CD14-positive monocyte (primary cell): ENCODE measurements at regions not wholly inside any gene's neighbourhood (a gene's known extent, or its start where the extent isn't known, plus 50 kb on each side); places are given as distances from the start of the nearest gene placed in this dataset.

Experiments used
- DNase-seq, 3 donors: peaks; one replicate each; pipeline ENCODE4 v3.0.0-alpha.2; 2011 to 2022
- H2AFZ ChIP-seq: 2 replicates; pipeline ENCODE4 v1.6.0; 2012; ENCODE audit warnings: mild to moderate bottlenecking, low read depth, low read length, inconsistent platforms; ENCODE audit not compliant: insufficient read depth, poor library complexity, severe bottlenecking
- H3K27ac ChIP-seq, 2 donors: 1 replicate in 1 of 2; 2 replicates in 1 of 2; pipeline ENCODE4 v1.5.1; 2012 to 2013; ENCODE audit warnings: low read length in 2 of 2, control low read depth in 1 of 2, inconsistent platforms in 1 of 2, low read depth in 1 of 2, mild to moderate bottlenecking in 1 of 2
- H3K27me3 ChIP-seq, 2 donors: one replicate each; pipeline versions ENCODE4 v1.6.0 to v1.6.1; 2011 to 2013; ENCODE audit warnings: low read length in 2 of 2; ENCODE audit not compliant: control insufficient read depth in 2 of 2, insufficient read depth in 2 of 2
- H3K36me3 ChIP-seq, 2 donors: replicated peaks in 1 of 2; 1 replicate in 1 of 2; 2 replicates in 1 of 2; pipeline versions ENCODE4 v1.5.1 to v1.6.1; 2012 to 2013; ENCODE audit warnings: low read length in 2 of 2, control low read depth in 1 of 2, inconsistent platforms in 1 of 2, mild to moderate bottlenecking in 1 of 2; ENCODE audit not compliant: insufficient read depth in 2 of 2, control insufficient read depth in 1 of 2
- H3K4me1 ChIP-seq, 2 donors: 1 replicate in 1 of 2; 2 replicates in 1 of 2; pipeline versions ENCODE4 v1.5.1 to v1.6.1; 2012 to 2013; ENCODE audit warnings: low read length in 2 of 2, control low read depth in 1 of 2, inconsistent platforms in 1 of 2, mild to moderate bottlenecking in 1 of 2, moderate library complexity in 1 of 2; ENCODE audit not compliant: insufficient read depth in 2 of 2, control insufficient read depth in 1 of 2
- H3K4me2 ChIP-seq: replicated peaks from 2 replicates; pipeline ENCODE3; 2012; ENCODE audit warnings: low read length, moderate library complexity, mild to moderate bottlenecking; ENCODE audit not compliant: poor library complexity, severe bottlenecking; ENCODE audit errors: extremely low read depth
- H3K4me3 ChIP-seq, 3 experiments: fragments of 200-600 bp in 1 of 3; sonication (generic) in 1 of 3; replicated peaks in 1 of 3; 1 replicate in 2 of 3; 2 replicates in 1 of 3; pipeline ENCODE4 v1.5.1; 2011 to 2013; ENCODE audit warnings: low read length in 3 of 3, mild to moderate bottlenecking in 3 of 3, control low read depth in 2 of 3, low read depth in 2 of 3, inconsistent platforms in 1 of 3, moderate library complexity in 1 of 3
- H3K79me2 ChIP-seq: 2 replicates; pipeline ENCODE4 v1.6.0; 2012; ENCODE audit warnings: mild to moderate bottlenecking, control low read depth, inconsistent platforms, low read length, moderate library complexity; ENCODE audit not compliant: insufficient read depth
- H3K9ac ChIP-seq: 2 replicates; pipeline ENCODE4 v1.6.0; 2017; ENCODE audit warnings: low read length, mild to moderate bottlenecking; ENCODE audit not compliant: insufficient read depth, poor library complexity, severe bottlenecking
- H3K9me3 ChIP-seq, 2 donors: replicated peaks in 1 of 2; 1 replicate in 1 of 2; 2 replicates in 1 of 2; pipeline versions ENCODE4 v1.5.1 to v1.6.1; 2012 to 2013; ENCODE audit warnings: low read length in 2 of 2, control low read depth in 1 of 2; ENCODE audit not compliant: control insufficient read depth in 1 of 2, insufficient read depth in 1 of 2
- H4K20me1 ChIP-seq: 2 replicates; pipeline ENCODE4 v1.6.0; 2012; ENCODE audit warnings: mild to moderate bottlenecking, low read length, control low read depth, moderate library complexity; ENCODE audit not compliant: insufficient read depth
- H3K27ac Mint-ChIP-seq, 7 donors: one replicate each; pipeline ENCODE4 v1.8.0; 2020; ENCODE audit warnings: mild to moderate bottlenecking in 7 of 7, mixed read lengths in 7 of 7, moderate library complexity in 6 of 7, inconsistent platforms in 2 of 7
- H3K27me3 Mint-ChIP-seq, 3 donors: one replicate each; pipeline ENCODE4 v1.8.0; 2021 to 2022; ENCODE audit warnings: low read depth in 3 of 3, mild to moderate bottlenecking in 3 of 3, mixed read lengths in 3 of 3, moderate library complexity in 3 of 3, inconsistent platforms in 1 of 3
- H3K36me3 Mint-ChIP-seq, 2 donors: one replicate each; pipeline ENCODE4 v1.8.0; 2020; ENCODE audit warnings: mixed read lengths in 2 of 2, inconsistent platforms in 1 of 2, mild to moderate bottlenecking in 1 of 2
- H3K4me1 Mint-ChIP-seq: one replicate; pipeline ENCODE4 v1.8.0; 2020; ENCODE audit warnings: mild to moderate bottlenecking, mixed read lengths
- H3K4me3 Mint-ChIP-seq, 2 donors: one replicate each; pipeline ENCODE4 v1.8.0; 2020; ENCODE audit warnings: mild to moderate bottlenecking in 2 of 2, mixed read lengths in 2 of 2, moderate library complexity in 1 of 2
- H3K9me3 Mint-ChIP-seq, 7 donors: one replicate each; pipeline ENCODE4 v1.8.0; 2020 to 2022; ENCODE audit warnings: mixed read lengths in 7 of 7, mild to moderate bottlenecking in 6 of 7, moderate library complexity in 6 of 7, inconsistent platforms in 2 of 7
- WGBS: methylation state at CpG from one replicate; pipeline ENCODE4 v1.1.5; 2013; ENCODE audit warnings: missing lambda C conversion rate; ENCODE audit not compliant: insufficient coverage; 5-methylcytosine and 5-hydroxymethylcytosine counted together
- intact Hi-C, 2 donors: fragments of 100-400 bp; cut with micrococcal nuclease; formaldehyde crosslinking; loops; one replicate each; pipeline versions ENCODE4 v1.15.0 to v1.15.1; 2023
- TF ChIP-seq, protein P1 (sequence below): fragments of 200-600 bp; IDR thresholded peaks from one replicate; pipeline ENCODE4 v1.8.0; 2022; ENCODE audit warnings: antibody characterized with exemption, mild to moderate bottlenecking

DNA sequence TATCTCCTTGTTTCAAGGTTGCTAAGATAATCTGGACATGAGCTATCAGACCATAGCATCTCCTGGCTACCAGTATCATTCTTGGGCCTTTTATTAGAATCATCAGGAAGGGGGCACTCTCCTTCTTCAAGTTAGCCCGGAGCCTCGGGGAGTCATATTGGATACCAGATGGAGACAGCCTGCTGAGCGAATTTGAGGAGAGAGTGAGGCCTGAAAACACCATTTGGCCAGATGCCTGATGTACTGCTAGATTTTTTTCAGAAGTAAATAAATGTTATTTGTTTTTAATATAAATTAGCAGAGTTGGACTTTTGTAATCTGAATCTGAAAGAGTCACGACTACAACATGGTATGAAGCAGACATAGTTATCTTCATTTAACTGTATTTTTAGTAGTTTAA lies 848.6 kb downstream of the IGSF11 start:
- DNase-seq: no peak
- H3K36me3 Mint-ChIP-seq: no peaks in the 10 kb centered on the region
- H3K9ac ChIP-seq: no peak overlapping the region
- H3K27me3 Mint-ChIP-seq: no peaks in the 10 kb centered on the region
- H3K36me3 ChIP-seq: no peaks in the 10 kb centered on the region
- H3K27me3 ChIP-seq: no peaks in the 10 kb centered on the region
- H3K79me2 ChIP-seq: no peaks in the 10 kb centered on the region
- peaks cover 0 to 6% (median 3%) of the 10 kb centered on the region in 7 donors for H3K9me3 Mint-ChIP-seq
- TF ChIP-seq, protein P1, sequence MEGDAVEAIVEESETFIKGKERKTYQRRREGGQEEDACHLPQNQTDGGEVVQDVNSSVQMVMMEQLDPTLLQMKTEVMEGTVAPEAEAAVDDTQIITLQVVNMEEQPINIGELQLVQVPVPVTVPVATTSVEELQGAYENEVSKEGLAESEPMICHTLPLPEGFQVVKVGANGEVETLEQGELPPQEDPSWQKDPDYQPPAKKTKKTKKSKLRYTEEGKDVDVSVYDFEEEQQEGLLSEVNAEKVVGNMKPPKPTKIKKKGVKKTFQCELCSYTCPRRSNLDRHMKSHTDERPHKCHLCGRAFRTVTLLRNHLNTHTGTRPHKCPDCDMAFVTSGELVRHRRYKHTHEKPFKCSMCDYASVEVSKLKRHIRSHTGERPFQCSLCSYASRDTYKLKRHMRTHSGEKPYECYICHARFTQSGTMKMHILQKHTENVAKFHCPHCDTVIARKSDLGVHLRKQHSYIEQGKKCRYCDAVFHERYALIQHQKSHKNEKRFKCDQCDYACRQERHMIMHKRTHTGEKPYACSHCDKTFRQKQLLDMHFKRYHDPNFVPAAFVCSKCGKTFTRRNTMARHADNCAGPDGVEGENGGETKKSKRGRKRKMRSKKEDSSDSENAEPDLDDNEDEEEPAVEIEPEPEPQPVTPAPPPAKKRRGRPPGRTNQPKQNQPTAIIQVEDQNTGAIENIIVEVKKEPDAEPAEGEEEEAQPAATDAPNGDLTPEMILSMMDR: no peak
- no peak overlapping the region for H3K4me3 Mint-ChIP-seq
- no peak overlapping the region for H2AFZ ChIP-seq
- intact Hi-C loops: no loop called here
- no peak overlapping the region for H3K4me3 ChIP-seq
- 80% methylated on average over 1 of the region's 4 CpGs for WGBS
- H3K4me2 ChIP-seq: no peak overlapping the region
- H3K27ac ChIP-seq: no peak overlapping the region
- no peaks in the 10 kb centered on the region for H4K20me1 ChIP-seq
- H3K4me1 ChIP-seq: no peaks in the 10 kb centered on the region
- H3K27ac Mint-ChIP-seq: no peak overlapping the region
- H3K9me3 ChIP-seq: peaks cover 0 to 17% of the 10 kb centered on the region in 2 donors
- no peaks in the 10 kb centered on the region for H3K4me1 Mint-ChIP-seq

DNA sequence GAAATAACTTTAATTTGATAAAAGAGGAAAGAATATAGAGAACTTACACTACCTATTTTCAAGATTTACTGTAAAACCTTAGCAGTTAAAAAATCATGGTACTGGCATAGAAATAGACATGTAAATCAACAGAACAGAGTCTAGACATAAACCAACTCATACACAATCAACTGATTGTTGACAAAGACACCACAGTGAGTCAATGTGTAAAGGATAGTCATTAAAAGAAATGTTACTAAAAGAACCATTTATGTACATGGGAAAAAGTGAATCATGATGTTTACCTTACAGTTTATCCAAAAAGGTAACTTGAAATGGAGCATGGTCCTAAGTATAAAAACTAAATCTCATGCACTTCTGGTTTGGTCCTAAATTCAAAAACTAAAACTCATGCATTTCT lies 847.4 kb downstream of the IGSF11 start:
- no peaks in the 10 kb centered on the region for H3K4me1 ChIP-seq
- H3K9me3 ChIP-seq: peaks cover 0 to 18% of the 10 kb centered on the region in 2 donors
- TF ChIP-seq, protein P1: no peak
- H3K79me2 ChIP-seq: no peaks in the 10 kb centered on the region
- H4K20me1 ChIP-seq: no peaks in the 10 kb centered on the region
- intact Hi-C loops: no loop called here
- no peak overlapping the region for H3K9ac ChIP-seq
- H3K27me3 ChIP-seq: no peaks in the 10 kb centered on the region
- DNase-seq: no peak
- Mint-ChIP-seq H3K4me3 (no peak overlapping the region), H3K36me3 (no peaks in the 10 kb centered on the region), H3K4me1 (no peaks in the 10 kb centered on the region), H3K27me3 (no peaks in the 10 kb centered on the region), H3K27ac (no peak overlapping the region), H3K9me3 (peaks cover 2 to 7% (median 5%) of the 10 kb centered on the region in 7 donors)
- H3K4me3 ChIP-seq: no peak overlapping the region
- H2AFZ ChIP-seq: no peak overlapping the region
- H3K4me2 ChIP-seq: no peak overlapping the region
- H3K27ac ChIP-seq: no peak overlapping the region
- H3K36me3 ChIP-seq: no peaks in the 10 kb centered on the region
